ENCODE measurements at regions not wholly inside any gene's neighbourhood (a gene's known extent, or its start where the extent isn't known, plus 50 kb on each side); places are given as distances from the start of the nearest gene placed in this dataset.

DNA sequence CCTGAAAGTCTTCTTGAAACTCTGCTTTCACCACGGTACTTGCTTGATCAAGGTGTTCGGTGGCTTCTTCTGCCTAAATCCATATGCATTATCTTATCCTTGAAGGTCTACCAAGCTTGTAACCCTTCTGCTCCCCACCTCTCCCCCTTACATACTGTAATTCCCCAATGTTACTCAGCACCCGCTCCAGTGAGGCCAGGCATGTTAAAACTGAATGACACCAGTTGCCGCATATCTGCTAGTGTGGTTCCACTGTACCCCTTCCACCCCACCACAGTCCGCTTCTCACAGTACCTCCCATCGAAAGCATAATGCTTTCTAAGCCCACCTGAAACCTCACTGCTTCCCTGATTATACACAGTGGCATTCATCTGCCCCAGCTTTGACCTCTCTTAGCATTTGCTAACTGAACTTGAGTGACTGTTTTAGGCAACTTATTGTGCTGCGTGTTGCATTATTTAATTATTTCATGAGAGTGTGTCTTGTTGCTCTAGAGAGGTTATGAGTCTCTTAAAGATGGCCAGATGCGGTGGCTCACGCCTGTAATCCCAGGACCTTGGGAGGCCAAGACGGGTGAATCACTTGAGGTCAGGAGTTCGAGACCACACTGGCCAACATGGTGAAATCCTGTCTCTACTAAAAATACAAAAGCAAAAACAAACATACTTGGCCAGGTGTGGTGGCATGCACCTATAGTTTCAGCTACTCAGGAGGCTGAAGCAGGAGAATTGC is 87.6 kb upstream of the MBNL2 start:
- TF ChIP-seq, protein P1, sequence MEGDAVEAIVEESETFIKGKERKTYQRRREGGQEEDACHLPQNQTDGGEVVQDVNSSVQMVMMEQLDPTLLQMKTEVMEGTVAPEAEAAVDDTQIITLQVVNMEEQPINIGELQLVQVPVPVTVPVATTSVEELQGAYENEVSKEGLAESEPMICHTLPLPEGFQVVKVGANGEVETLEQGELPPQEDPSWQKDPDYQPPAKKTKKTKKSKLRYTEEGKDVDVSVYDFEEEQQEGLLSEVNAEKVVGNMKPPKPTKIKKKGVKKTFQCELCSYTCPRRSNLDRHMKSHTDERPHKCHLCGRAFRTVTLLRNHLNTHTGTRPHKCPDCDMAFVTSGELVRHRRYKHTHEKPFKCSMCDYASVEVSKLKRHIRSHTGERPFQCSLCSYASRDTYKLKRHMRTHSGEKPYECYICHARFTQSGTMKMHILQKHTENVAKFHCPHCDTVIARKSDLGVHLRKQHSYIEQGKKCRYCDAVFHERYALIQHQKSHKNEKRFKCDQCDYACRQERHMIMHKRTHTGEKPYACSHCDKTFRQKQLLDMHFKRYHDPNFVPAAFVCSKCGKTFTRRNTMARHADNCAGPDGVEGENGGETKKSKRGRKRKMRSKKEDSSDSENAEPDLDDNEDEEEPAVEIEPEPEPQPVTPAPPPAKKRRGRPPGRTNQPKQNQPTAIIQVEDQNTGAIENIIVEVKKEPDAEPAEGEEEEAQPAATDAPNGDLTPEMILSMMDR (optimal IDR thresholded peaks at IDR 0.05 in 1 of 3, IDR thresholded peaks at IDR 0.05 in 1 of 3, conservative IDR thresholded peaks at IDR 0.05 in 1 of 3; ENCODE audit: extremely low read depth in 1 of 3, insufficient read depth in 2 of 3, low read length in 3 of 3) = no peak
- no peak for TF ChIP-seq EZH2 (IDR thresholded peaks at IDR 0.05; ENCODE audit: low read length)

All from keratinocyte (primary cell).